ENCODE measurements at regions not wholly inside any gene's neighbourhood (a gene's known extent, or its start where the extent isn't known, plus 50 kb on each side); places are given as distances from the start of the nearest gene placed in this dataset.

GRCh38 chr3:69588170-69588569 is 151.1 kb upstream of the MITF start:
- H3K27ac ChIP-seq (ENCODE audit: low read depth in 2 of 2, low read length in 1 of 2) = no peak overlapping the region
- H3K9me2 ChIP-seq = no peaks in the 10 kb centered on the region
- H3K36me3 ChIP-seq (replicated peaks in 1 of 2; ENCODE audit: control insufficient read depth in 1 of 2, insufficient read depth in 2 of 2, low read length in 1 of 2) = no peaks in the 10 kb centered on the region
- WGBS (ENCODE audit: low lambda C conversion rate) = 44% methylated on average over 2 of the region's 2 CpGs
- no peaks in the 10 kb centered on the region for H3K9me3 ChIP-seq
- ChIA-PET CTCF (no interaction called here), POLR2A (no interaction called here)
- no peak overlapping the region for H3K4me3 ChIP-seq (ENCODE audit: low read depth in 2 of 2, low read length in 1 of 2)
- TF ChIP-seq FOXM1 (IDR thresholded peaks at IDR 0.05; ENCODE audit: low read depth) (no peak), IRF3 (IDR thresholded peaks at IDR 0.05; ENCODE audit: low read depth, low read length) (no peak), FOSL2 (IDR thresholded peaks at IDR 0.05; ENCODE audit: borderline replicate concordance, low read depth) (no peak), PBX3 (IDR thresholded peaks at IDR 0.05) (no peak), YY1 (IDR thresholded peaks at IDR 0.05; ENCODE audit: low read depth) (no peak), USF1 (IDR thresholded peaks at IDR 0.05; ENCODE audit: borderline replicate concordance, low read depth) (no peak), CTCF (IDR thresholded peaks at IDR 0.05) (no peak), RFX5 (IDR thresholded peaks at IDR 0.05; ENCODE audit: low read length) (no peak), POLR2AphosphoS5 (IDR thresholded peaks at IDR 0.05; ENCODE audit: low read depth, low read length) (no peak)
- H2AFZ ChIP-seq (ENCODE audit: low read depth) = no peak overlapping the region
- H3K79me2 ChIP-seq (ENCODE audit: insufficient read depth) = no peaks in the 10 kb centered on the region
- H3K9ac ChIP-seq = no peak overlapping the region
- H3F3A ChIP-seq (replicated peaks; ENCODE audit: insufficient read depth) = no peaks in the 10 kb centered on the region
- H4K20me1 ChIP-seq (ENCODE audit: insufficient read depth) = no peaks in the 10 kb centered on the region
- no peaks in the 10 kb centered on the region for H3K4me1 ChIP-seq (ENCODE audit: control insufficient read depth in 1 of 2, insufficient read depth in 2 of 2, low read depth in 1 of 2, low read length in 1 of 2)
- H3K4me2 ChIP-seq = no peak overlapping the region
- no peaks in the 10 kb centered on the region for H3K27me3 ChIP-seq (ENCODE audit: insufficient read depth)
- DNase-seq = no peak

GRCh38 chr3:69585472-69585871 is 153.8 kb upstream of the MITF start:
- Histone ChIP-seq H3F3A (replicated peaks; ENCODE audit: insufficient read depth) (no peaks in the 10 kb centered on the region), H3K79me2 (ENCODE audit: insufficient read depth) (no peaks in the 10 kb centered on the region), H3K4me1 (ENCODE audit: control insufficient read depth in 1 of 2, insufficient read depth in 2 of 2, low read depth in 1 of 2, low read length in 1 of 2) (no peaks in the 10 kb centered on the region), H3K9me2 (no peaks in the 10 kb centered on the region), H2AFZ (ENCODE audit: low read depth) (no peak overlapping the region), H3K36me3 (replicated peaks in 1 of 2; ENCODE audit: control insufficient read depth in 1 of 2, insufficient read depth in 2 of 2, low read length in 1 of 2) (no peaks in the 10 kb centered on the region), H3K4me2 (no peak overlapping the region), H3K9me3 (no peaks in the 10 kb centered on the region), H3K4me3 (ENCODE audit: low read depth in 2 of 2, low read length in 1 of 2) (no peak overlapping the region), H4K20me1 (ENCODE audit: insufficient read depth) (no peaks in the 10 kb centered on the region), H3K27me3 (ENCODE audit: insufficient read depth) (no peaks in the 10 kb centered on the region), H3K27ac (ENCODE audit: low read depth in 2 of 2, low read length in 1 of 2) (no peak overlapping the region), H3K9ac (no peak overlapping the region)
- CTCF ChIA-PET = no interaction called here
- 26% methylated on average over 1 of the region's 1 CpG for WGBS (ENCODE audit: low lambda C conversion rate)
- DNase-seq = no peak
- POLR2A ChIA-PET = no interaction called here
- TF ChIP-seq RFX5 (IDR thresholded peaks at IDR 0.05; ENCODE audit: low read length) = no peak
- no peak for TF ChIP-seq GATA2 (CRISPR knock-in tag; IDR thresholded peaks at IDR 0.05)
- TF ChIP-seq TAF1 (IDR thresholded peaks at IDR 0.05; ENCODE audit: borderline replicate concordance, low read depth, low read length) = no peak
- TF ChIP-seq FOXM1 (IDR thresholded peaks at IDR 0.05; ENCODE audit: low read depth) = no peak
- TF ChIP-seq SMC3 (IDR thresholded peaks at IDR 0.05; ENCODE audit: low read depth, low read length) = no peak
- no peak for TF ChIP-seq MAX (IDR thresholded peaks at IDR 0.05; ENCODE audit: low read depth)
- no peak for TF ChIP-seq RXRA (IDR thresholded peaks at IDR 0.05; ENCODE audit: borderline replicate concordance, low read depth)
- no peak for TF ChIP-seq SIN3A (IDR thresholded peaks at IDR 0.05; ENCODE audit: borderline replicate concordance, low read depth, low read length)
- TF ChIP-seq CTCF (IDR thresholded peaks at IDR 0.05) = no peak
- no peak for TF ChIP-seq NRF1 (IDR thresholded peaks at IDR 0.05; ENCODE audit: low read depth, low read length)
- TF ChIP-seq JUND (IDR thresholded peaks at IDR 0.05) = no peak
- no peak for TF ChIP-seq MEF2A (IDR thresholded peaks at IDR 0.05; ENCODE audit: borderline replicate concordance, low read depth)
- TF ChIP-seq PBX3 (IDR thresholded peaks at IDR 0.05) = no peak
- TF ChIP-seq EP300 (IDR thresholded peaks at IDR 0.05; ENCODE audit: borderline replicate concordance in 1 of 2, low read depth in 1 of 2, low read length in 1 of 2) = no peak

Data from SK-N-SH (cell line).